Ureter (tissue), 1 donor: ENCODE measurements at regions not wholly inside any gene's neighbourhood (a gene's known extent, or its start where the extent isn't known, plus 50 kb on each side); places are given as distances from the start of the nearest gene placed in this dataset.
"Not testable (repeated sequence)": the region's sequence is repeated elsewhere in the genome, so short reads cannot be mapped to it uniquely, and the experiment has no call there.

Source experiments
- DNase-seq: peaks from one replicate; pipeline ENCODE4 v3.0.0-alpha.2; 2020; ENCODE audit warnings: low spot score
- donor health status: DM: yes; HTN: yes; CAD: no.

DNA sequence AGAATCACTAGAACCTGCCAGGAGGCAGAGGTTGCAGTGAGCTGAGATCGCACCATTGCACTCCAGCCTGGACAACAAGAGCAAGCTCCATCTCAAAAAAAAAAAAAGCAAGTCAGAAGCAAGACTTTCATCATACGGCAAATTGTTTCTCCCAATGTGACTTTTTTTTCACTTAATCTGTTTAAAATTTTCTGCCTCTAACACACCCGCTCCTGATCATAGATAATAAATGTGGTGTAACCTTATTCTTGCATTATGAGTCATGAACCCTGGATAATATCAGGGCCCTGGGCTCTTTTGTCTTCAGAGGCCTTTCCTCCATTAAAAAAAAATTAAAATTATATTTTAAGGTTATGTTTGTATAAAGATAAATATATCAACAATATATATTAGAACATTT lies 111.4 kb upstream of the JCAD start:
- DNase-seq: no peak

- no peak for DNase-seq
Observed at GRCh38 chr10:30170146-30170545, 110.8 kb upstream of the JCAD start.

- DNase-seq: no peak
Observed at GRCh38 chr10:30169342-30169741, 110.0 kb upstream of the JCAD start.

DNA sequence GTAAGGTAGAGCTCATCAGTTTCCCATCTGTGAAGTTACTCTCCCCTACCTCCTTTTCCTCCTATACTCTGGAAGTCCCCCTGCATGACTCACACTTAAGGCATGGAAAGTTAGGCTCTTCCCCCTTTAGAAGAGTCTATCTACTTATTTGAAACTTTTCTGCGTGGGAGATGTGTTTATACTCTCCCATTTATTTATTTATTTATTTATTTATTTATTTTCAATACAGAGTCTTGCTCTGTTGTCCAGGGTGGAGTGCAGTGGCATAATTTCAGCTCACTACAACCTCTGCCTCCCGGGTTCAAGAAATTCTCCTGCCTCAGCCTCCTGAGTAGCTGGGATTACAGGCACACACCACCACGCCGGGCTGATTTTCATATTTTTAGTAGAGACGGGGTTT lies 107.5 kb upstream of the JCAD start:
- no peak for DNase-seq

DNA sequence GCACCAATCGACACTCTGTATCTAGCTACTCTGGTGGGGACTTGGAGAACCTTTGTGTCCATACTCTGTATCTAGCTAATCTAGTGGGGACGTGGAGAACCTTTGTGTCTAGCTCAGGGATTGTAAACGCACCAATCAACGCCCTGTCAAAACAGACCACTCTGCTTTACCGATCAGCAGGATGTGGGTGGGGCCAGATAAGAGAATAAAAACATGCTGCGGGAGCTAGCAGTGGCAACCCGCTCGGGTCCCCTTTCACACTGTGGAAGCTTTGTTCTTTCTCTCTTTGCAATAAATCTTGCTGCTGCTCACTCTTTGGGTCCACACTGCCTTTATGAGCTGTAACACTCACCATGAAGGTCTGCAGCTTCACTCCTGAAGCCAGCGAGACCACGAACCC lies 104.0 kb upstream of the JCAD start:
- DNase-seq: not testable (repeated sequence)

GRCh38 chr10:30162796-30163195 lies 103.4 kb upstream of the JCAD start:
- not testable (repeated sequence) for DNase-seq

- DNase-seq: no peak
Observed at GRCh38 chr10:30160271-30160982, 101.0 kb upstream of the JCAD start.

DNA sequence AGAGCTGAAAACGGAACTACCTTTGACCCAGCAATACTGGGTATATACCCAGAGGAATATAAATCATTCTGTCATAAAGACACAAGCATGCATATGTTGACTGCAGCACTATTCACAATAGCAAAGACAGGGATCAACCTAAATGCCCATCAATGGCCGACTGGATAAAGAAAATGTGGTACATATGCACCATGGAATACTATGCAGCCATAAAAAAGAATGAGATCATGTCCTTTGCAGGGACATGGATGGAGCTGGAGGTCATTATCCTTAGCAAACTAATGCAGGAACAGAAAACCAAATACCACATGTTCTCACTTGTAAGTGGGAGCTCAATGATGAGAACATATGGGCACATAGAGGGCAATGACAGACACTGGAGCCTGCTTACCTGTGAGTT lies 100.2 kb upstream of the JCAD start:
- DNase-seq: not testable (repeated sequence)

- no peak for DNase-seq
Observed at GRCh38 chr10:30158325-30158960, 99.1 kb upstream of the JCAD start.

GRCh38 chr10:30155401-30155800 lies 96.0 kb upstream of the JCAD start:
- DNase-seq: no peak

DNA sequence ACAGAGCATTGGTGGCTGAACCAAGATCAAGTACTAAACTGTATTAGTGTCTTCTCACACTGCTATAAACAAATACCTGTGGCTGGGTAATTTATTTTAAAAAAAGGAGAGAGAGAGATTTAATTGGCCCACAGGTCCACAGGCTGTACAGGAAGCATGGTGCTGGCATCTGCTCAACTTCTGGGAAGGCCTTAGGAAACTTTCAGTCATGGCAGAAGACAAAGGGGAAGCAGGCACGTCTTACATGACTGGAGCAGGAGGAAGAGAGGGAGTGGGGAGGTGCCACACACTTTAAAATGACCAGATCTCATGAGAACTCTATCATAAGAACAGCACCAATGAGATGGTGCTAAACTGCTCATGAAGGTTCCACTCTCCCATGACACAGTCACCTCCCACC lies 95.2 kb upstream of the JCAD start:
- DNase-seq: no peak

DNA sequence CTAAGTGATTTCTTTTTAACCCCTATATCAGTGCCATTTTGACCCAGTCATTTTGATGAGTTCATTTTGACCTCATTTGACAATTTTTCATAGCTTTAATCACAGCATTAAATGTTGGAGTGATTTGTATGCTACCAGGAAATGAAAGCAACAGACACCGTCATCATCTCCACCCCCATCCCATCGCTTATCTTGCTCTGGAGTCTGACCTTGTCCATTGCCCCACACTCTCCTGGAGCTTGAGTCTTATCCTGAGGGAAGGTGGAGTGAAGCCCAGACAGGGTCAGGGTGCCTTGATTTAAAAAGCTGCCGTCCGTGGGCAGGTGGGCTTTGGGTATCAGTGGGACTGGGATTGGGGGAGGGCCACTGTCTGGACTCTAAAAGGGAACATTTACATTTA lies 94.7 kb upstream of the JCAD start:
- DNase-seq: no peak

DNA sequence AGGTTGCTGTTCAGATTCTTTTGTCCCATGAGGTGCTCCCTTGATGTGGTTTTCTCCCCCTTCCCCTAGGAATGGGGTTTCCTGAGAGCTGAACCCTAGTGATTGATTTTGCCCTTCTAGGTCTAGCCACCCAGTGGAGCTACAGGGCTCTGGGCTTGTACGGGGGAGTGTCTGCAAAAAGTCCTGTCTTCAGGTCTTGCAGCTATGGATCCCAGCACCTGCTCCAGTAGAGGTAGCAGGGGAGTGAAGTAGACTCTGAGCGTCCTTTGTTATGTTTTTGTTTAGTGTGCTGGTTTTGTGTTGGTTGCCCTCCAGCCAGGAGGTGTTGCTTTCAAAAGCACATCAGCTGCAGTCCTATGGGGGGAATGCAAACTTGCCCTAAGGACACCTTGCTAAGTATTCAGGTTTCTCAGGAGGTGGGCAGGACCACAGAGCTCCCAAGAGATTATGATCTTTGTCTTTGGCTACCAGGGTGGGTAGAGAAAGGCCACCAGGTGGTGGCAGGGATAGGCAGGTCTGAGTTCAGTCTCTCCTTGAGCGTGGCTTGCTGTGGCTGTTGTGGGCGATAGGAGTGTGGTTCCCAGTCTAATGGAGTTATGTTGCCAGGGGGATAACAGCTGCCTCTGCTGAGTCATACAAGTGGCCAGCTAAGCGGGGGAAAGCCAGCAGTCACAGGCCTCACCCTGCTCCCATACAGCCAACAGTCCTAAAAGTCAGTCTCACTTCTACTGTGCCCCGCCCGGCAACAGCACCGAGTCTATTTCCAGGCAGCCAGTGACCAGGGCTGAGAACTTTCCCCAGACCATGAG lies 92.4 kb upstream of the JCAD start:
- no peak for DNase-seq

DNA sequence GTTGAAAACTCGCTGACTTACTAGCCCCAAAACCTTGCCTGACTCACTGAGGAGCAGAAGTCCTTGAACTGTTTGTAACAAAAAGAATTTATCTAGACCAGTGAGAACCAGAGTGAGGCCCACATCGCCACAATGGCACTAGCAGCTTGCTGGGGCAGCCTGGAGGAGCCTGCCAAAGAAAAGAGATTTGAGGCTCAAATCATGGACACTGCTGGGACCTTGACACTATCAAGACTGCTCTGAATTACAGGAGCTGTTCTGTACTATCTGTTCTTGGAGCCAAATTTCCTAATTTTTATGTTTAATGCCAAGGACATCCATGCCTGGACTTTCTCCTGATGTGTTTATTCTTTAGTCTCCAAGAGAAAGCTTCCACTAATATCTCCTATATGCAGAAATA lies 82.0 kb upstream of the JCAD start:
- no peak for DNase-seq

DNA sequence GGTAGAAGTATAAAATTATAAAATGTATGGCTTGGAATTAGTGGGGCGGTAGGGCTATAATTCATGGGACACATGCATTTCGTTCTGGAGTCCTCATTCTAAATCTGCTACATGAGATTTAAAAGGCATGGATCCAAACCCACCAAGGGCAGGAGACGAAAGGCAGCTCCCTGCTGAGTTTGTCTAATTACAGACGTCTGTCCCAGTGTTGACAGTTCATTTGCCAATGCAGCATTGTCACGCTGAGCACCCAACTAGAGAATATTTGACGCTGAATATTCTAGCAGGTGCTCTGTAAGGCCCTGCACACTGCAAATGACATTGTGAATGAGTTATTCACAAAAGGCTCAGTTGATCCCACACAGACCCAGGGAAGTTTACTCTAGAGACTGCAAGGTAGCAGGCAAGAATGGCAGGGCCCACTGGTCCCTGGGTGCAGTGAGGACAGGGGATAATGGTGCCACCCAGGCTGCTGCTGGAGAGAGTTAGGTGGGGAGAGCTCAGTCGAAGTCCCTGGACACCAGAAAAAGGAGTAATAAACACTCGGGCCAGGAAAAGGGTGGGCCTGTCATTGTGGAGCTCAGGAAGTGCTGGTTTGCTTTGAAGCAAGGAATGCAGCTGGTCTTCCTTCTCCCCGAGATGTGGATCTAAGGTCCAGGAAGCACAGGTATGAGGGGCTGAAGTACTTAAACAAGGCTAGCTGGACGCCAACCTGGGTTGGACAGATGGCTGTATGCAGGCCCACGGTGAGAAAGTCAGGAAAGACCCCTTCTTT lies 75.0 kb upstream of the JCAD start:
- peak; percentile 34 for DNase-seq

GRCh38 chr10:30133198-30133597 lies 73.8 kb upstream of the JCAD start:
- no peak for DNase-seq

DNA sequence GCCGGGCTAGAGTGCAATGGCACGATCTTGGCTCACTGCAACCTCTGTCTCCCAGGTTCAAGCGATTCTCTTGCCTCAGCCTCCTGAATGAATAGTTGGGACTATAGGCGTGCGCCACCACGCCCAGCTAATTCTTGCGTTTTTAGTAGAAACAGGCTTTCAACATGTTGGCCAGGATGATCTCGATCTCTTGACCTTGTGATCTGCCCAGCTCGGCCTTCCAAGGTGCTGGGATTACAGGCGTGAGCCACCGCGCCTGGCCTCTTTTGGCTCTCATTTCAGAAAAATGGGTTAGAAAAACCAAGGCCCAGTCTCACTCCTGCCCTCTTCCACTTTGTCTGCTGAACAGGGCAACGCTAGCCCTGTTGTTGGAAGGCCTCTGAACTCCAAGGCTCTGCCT lies 72.0 kb upstream of the JCAD start:
- DNase-seq: not testable (repeated sequence)

- DNase-seq: not testable (repeated sequence)
Observed at GRCh38 chr10:30129326-30129725, 69.9 kb upstream of the JCAD start.

- DNase-seq: no peak
Observed at GRCh38 chr10:30127120-30127541, 67.7 kb upstream of the JCAD start.

DNA sequence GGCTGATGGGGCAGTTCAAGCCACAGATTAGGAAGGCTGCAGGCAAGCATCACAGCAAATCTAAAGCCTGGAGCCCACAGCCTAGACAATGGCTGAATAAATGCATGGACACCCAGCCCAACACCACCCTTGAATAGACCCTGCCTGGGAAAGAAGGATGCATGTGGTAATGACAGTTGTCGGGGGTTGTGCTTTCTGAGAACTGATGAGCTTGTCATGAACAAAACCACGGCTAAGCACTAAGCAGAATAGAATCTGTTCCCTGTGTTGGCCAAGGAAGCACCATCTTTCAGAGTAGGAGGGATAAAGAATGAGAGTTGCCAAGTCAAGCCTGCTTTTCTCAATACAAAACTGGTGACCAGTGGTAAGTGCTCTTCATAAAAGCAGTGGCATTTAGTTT lies 66.1 kb upstream of the JCAD start:
- DNase-seq: no peak

- no peak for DNase-seq
Observed at GRCh38 chr10:30124704-30125103, 65.3 kb upstream of the JCAD start.

GRCh38 chr10:30121401-30121800 lies 62.0 kb upstream of the JCAD start:
- no peak for DNase-seq
